ENCODE measurements at regions not wholly inside any gene's neighbourhood (a gene's known extent, or its start where the extent isn't known, plus 50 kb on each side); places are given as distances from the start of the nearest gene placed in this dataset.

DNA sequence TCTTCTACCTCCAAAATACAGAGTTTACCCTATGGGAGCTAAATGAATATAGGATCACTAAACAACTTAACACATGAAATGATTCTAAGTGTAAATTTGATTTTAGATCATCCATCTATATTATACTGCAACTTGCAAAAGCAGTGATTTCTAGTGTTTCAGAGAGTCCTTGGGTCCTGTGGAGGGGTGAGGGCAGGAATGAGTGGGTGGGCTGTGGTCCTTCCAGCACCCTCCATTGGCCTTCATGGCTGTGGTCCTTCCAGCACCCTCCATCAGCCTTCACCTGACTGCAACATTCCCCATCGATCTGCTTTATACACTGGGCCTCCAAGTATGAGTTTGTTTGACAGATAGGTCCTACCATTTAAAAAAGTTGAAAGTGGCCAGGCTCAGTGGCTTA is 70.5 kb downstream of the TTC6 start:
- H3K9me3 ChIP-seq (ENCODE audit: insufficient read depth, low read depth, low read length) = no peaks in the 10 kb centered on the region
- no peaks in the 10 kb centered on the region for H3K36me3 ChIP-seq (ENCODE audit: insufficient read depth, low read length)
- H3K27me3 ChIP-seq (ENCODE audit: insufficient read depth, low read length, poor library complexity, severe bottlenecking) = no peaks in the 10 kb centered on the region
- H3K4me1 ChIP-seq (ENCODE audit: insufficient read depth, low read length, poor library complexity, severe bottlenecking) = no peaks in the 10 kb centered on the region
- TF ChIP-seq, protein P1, sequence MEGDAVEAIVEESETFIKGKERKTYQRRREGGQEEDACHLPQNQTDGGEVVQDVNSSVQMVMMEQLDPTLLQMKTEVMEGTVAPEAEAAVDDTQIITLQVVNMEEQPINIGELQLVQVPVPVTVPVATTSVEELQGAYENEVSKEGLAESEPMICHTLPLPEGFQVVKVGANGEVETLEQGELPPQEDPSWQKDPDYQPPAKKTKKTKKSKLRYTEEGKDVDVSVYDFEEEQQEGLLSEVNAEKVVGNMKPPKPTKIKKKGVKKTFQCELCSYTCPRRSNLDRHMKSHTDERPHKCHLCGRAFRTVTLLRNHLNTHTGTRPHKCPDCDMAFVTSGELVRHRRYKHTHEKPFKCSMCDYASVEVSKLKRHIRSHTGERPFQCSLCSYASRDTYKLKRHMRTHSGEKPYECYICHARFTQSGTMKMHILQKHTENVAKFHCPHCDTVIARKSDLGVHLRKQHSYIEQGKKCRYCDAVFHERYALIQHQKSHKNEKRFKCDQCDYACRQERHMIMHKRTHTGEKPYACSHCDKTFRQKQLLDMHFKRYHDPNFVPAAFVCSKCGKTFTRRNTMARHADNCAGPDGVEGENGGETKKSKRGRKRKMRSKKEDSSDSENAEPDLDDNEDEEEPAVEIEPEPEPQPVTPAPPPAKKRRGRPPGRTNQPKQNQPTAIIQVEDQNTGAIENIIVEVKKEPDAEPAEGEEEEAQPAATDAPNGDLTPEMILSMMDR (conservative IDR thresholded peaks at IDR 0.05; ENCODE audit: low read length) = no peak
- TF ChIP-seq EZH2phosphoT487 (IDR thresholded peaks at IDR 0.05; ENCODE audit: borderline replicate concordance) = no peak
- H3K4me2 ChIP-seq (ENCODE audit: low read depth, low read length, poor library complexity, severe bottlenecking) = no peak overlapping the region
- H3K9ac ChIP-seq (ENCODE audit: low read depth, low read length, poor library complexity, severe bottlenecking) = no peak overlapping the region
- H3F3A ChIP-seq (ENCODE audit: low read depth) = no peaks in the 10 kb centered on the region
- no peaks in the 10 kb centered on the region for H3K9me2 ChIP-seq (replicated peaks; ENCODE audit: low read depth, low read length)
- H3K79me2 ChIP-seq (ENCODE audit: insufficient read depth, low read length) = no peaks in the 10 kb centered on the region
- no peak overlapping the region for H3K4me3 ChIP-seq (ENCODE audit: low read length, poor library complexity, severe bottlenecking)
- H2AFZ ChIP-seq (ENCODE audit: low read length) = no peak overlapping the region
- no peaks in the 10 kb centered on the region for H4K20me1 ChIP-seq (ENCODE audit: insufficient read depth, low read length, poor library complexity, severe bottlenecking)

DNA sequence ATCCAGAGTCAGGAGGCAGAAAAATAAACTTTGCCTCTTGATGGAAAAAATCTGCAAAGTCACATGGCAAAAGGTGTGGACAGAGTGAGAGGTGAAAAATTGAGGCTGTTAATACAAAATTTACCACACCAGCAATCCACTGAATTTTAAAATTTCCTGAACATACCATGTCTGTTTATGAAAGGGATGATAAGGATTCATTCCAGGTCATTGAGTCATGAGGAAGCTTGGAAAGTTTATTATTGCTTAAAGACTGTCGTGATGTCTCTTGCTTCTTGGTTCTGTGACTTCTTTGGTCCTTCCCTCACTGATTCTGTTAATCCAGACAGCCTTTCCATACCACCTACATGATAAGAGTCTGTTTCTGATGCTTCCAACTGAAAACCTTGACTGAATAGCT is 73.2 kb downstream of the TTC6 start:
- no peaks in the 10 kb centered on the region for H3K36me3 ChIP-seq (ENCODE audit: insufficient read depth, low read length)
- no peak overlapping the region for H2AFZ ChIP-seq (ENCODE audit: low read length)
- TF ChIP-seq EZH2phosphoT487 (IDR thresholded peaks at IDR 0.05; ENCODE audit: borderline replicate concordance) = no peak
- TF ChIP-seq, protein P1 (conservative IDR thresholded peaks at IDR 0.05; ENCODE audit: low read length) = no peak
- H3K79me2 ChIP-seq (ENCODE audit: insufficient read depth, low read length) = no peaks in the 10 kb centered on the region
- no peaks in the 10 kb centered on the region for H3F3A ChIP-seq (ENCODE audit: low read depth)
- no peak overlapping the region for H3K9ac ChIP-seq (ENCODE audit: low read depth, low read length, poor library complexity, severe bottlenecking)
- no peak overlapping the region for H3K4me3 ChIP-seq (ENCODE audit: low read length, poor library complexity, severe bottlenecking)
- H3K4me2 ChIP-seq (ENCODE audit: low read depth, low read length, poor library complexity, severe bottlenecking) = no peak overlapping the region
- no peaks in the 10 kb centered on the region for H3K4me1 ChIP-seq (ENCODE audit: insufficient read depth, low read length, poor library complexity, severe bottlenecking)
- no peaks in the 10 kb centered on the region for H3K27me3 ChIP-seq (ENCODE audit: insufficient read depth, low read length, poor library complexity, severe bottlenecking)
- H3K9me3 ChIP-seq (ENCODE audit: insufficient read depth, low read depth, low read length) = no peaks in the 10 kb centered on the region
- no peaks in the 10 kb centered on the region for H3K9me2 ChIP-seq (replicated peaks; ENCODE audit: low read depth, low read length)
- no peaks in the 10 kb centered on the region for H4K20me1 ChIP-seq (ENCODE audit: insufficient read depth, low read length, poor library complexity, severe bottlenecking)

DNA sequence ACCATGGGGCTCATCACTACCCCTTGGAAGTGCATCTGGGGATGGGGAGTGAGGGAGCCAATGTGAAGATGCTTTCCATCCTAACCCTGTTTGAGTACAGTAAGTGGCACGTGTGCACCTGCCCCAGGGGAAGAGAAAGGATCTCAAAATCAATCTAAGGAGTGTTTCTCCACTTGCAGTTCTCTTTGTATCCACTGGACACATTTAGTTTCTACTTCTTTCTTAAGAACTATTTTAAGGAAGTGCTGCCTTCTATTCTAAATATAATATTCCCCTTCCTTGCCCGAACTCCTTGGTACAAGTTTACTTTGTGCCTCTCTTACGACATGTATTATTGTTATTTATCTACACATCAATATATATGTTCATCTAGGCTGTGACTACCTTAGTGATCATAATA is 73.8 kb downstream of the TTC6 start:
- Histone ChIP-seq H3K36me3 (ENCODE audit: insufficient read depth, low read length) (no peaks in the 10 kb centered on the region), H4K20me1 (ENCODE audit: insufficient read depth, low read length, poor library complexity, severe bottlenecking) (no peaks in the 10 kb centered on the region), H3K9me3 (ENCODE audit: insufficient read depth, low read depth, low read length) (no peaks in the 10 kb centered on the region), H3K9me2 (replicated peaks; ENCODE audit: low read depth, low read length) (no peaks in the 10 kb centered on the region), H3K4me3 (ENCODE audit: low read length, poor library complexity, severe bottlenecking) (no peak overlapping the region), H2AFZ (ENCODE audit: low read length) (no peak overlapping the region), H3K79me2 (ENCODE audit: insufficient read depth, low read length) (no peaks in the 10 kb centered on the region), H3K4me2 (ENCODE audit: low read depth, low read length, poor library complexity, severe bottlenecking) (no peak overlapping the region), H3K27me3 (ENCODE audit: insufficient read depth, low read length, poor library complexity, severe bottlenecking) (no peaks in the 10 kb centered on the region), H3K4me1 (ENCODE audit: insufficient read depth, low read length, poor library complexity, severe bottlenecking) (no peaks in the 10 kb centered on the region), H3F3A (ENCODE audit: low read depth) (no peaks in the 10 kb centered on the region), H3K9ac (ENCODE audit: low read depth, low read length, poor library complexity, severe bottlenecking) (no peak overlapping the region)
- TF ChIP-seq EZH2phosphoT487 (IDR thresholded peaks at IDR 0.05; ENCODE audit: borderline replicate concordance) = no peak
- TF ChIP-seq, protein P1 (conservative IDR thresholded peaks at IDR 0.05; ENCODE audit: low read length) = no peak

All from Loucy (cell line).